ENCODE measurements at regions not wholly inside any gene's neighbourhood (a gene's known extent, or its start where the extent isn't known, plus 50 kb on each side); places are given as distances from the start of the nearest gene placed in this dataset.

- no peak for DNase-seq
- Histone ChIP-seq H3K4me3 (no peak overlapping the region), H3K36me3 (replicated peaks in 1 of 2) (no peaks in the 10 kb centered on the region), H3K27me3 (no peaks in the 10 kb centered on the region), H3K27ac (no peak overlapping the region), H3K4me1 (replicated peaks in 1 of 2) (no peaks in the 10 kb centered on the region), H3K9me3 (replicated peaks in 1 of 3) (no peaks in the 10 kb centered on the region)
- intact Hi-C loops (cut with DNase I): no loop called here
- WGBS, 4 donors: 52 to 66% (median 60%) methylated on average over 1 of the region's 1 CpG
- TF ChIP-seq, protein P1, sequence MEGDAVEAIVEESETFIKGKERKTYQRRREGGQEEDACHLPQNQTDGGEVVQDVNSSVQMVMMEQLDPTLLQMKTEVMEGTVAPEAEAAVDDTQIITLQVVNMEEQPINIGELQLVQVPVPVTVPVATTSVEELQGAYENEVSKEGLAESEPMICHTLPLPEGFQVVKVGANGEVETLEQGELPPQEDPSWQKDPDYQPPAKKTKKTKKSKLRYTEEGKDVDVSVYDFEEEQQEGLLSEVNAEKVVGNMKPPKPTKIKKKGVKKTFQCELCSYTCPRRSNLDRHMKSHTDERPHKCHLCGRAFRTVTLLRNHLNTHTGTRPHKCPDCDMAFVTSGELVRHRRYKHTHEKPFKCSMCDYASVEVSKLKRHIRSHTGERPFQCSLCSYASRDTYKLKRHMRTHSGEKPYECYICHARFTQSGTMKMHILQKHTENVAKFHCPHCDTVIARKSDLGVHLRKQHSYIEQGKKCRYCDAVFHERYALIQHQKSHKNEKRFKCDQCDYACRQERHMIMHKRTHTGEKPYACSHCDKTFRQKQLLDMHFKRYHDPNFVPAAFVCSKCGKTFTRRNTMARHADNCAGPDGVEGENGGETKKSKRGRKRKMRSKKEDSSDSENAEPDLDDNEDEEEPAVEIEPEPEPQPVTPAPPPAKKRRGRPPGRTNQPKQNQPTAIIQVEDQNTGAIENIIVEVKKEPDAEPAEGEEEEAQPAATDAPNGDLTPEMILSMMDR (IDR thresholded peaks at IDR 0.05): no peak
- no peak for TF ChIP-seq POLR2A (IDR thresholded peaks at IDR 0.05)
Observed at GRCh38 chr5:159549046-159549445, 218.8 kb upstream of the IL12B start.

DNA sequence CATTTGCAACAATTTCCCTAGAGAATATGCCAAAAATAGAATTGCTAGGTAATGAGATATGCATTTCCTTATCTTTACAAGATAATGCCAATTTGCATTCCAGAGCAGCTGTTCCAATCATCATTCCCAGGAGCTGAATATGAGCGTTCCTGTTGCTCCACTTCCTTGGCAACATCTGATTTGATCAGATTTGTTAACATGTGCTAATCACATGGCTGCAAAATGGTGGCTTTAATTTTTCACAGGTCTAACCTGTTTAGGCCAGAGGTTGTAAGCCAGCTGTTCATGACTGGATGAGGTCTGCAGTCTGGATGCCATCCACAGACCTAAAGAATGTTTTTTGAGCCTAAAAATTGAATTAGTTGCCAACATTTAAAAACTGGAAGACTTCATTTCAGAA, 220.7 kb upstream of the IL12B start:
- Histone ChIP-seq H3K36me3 (replicated peaks in 1 of 2) (no peaks in the 10 kb centered on the region), H3K4me1 (replicated peaks in 1 of 2) (no peaks in the 10 kb centered on the region), H3K9me3 (replicated peaks in 1 of 3) (no peaks in the 10 kb centered on the region), H3K4me3 (no peak overlapping the region), H3K27me3 (no peaks in the 10 kb centered on the region), H3K27ac (no peak overlapping the region)
- no peak for TF ChIP-seq POLR2A (IDR thresholded peaks at IDR 0.05)
- TF ChIP-seq, protein P1 (IDR thresholded peaks at IDR 0.05): no peak
- no peak for DNase-seq
- 78 to 95% (median 88%) methylated on average over 1 of the region's 1 CpG for WGBS, 4 donors
- intact Hi-C loops (cut with DNase I): no loop called here

DNA sequence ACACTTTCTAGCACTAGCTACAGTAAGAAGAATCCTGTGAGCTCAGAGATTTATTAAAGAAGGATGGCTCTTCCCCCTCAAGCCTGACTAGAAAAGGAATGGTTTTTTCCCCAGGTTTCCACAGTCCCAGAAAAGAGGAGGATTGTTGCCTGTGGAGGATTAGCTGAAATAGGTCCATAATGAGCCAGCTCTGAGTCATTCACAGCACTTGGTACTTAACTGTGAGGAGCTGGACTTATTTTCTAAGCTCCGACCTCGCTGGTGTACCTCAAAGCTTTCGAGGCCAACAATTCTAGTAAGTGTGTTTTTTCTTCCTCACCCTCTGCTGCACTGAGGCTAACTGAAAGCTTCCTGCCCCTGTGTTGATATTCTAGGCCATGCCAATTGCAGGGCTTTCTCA, 222.5 kb upstream of the IL12B start:
- 77 to 98% (median 86%) methylated on average over 3 of the region's 3 CpGs for WGBS, 4 donors
- Histone ChIP-seq H3K4me3 (no peak overlapping the region), H3K27ac (no peak overlapping the region), H3K9me3 (replicated peaks in 1 of 3) (no peaks in the 10 kb centered on the region), H3K4me1 (replicated peaks in 1 of 2) (no peaks in the 10 kb centered on the region), H3K27me3 (no peaks in the 10 kb centered on the region), H3K36me3 (replicated peaks in 1 of 2) (no peaks in the 10 kb centered on the region)
- intact Hi-C loops (cut with DNase I): no loop called here
- DNase-seq: no peak
- TF ChIP-seq, protein P1 (IDR thresholded peaks at IDR 0.05): no peak
- no peak for TF ChIP-seq POLR2A (IDR thresholded peaks at IDR 0.05)

GRCh38 chr5:159553792-159554191, 223.5 kb upstream of the IL12B start:
- intact Hi-C loops (cut with DNase I): no loop called here
- WGBS, 4 donors: 64 to 89% (median 87%) methylated on average over 2 of the region's 2 CpGs
- H3K27ac ChIP-seq: no peak overlapping the region
- H3K4me1 ChIP-seq (replicated peaks in 1 of 2): no peaks in the 10 kb centered on the region
- no peaks in the 10 kb centered on the region for H3K36me3 ChIP-seq (replicated peaks in 1 of 2)
- H3K9me3 ChIP-seq (replicated peaks in 1 of 3): no peaks in the 10 kb centered on the region
- DNase-seq: no peak
- H3K4me3 ChIP-seq: no peak overlapping the region
- no peaks in the 10 kb centered on the region for H3K27me3 ChIP-seq
- TF ChIP-seq POLR2A (IDR thresholded peaks at IDR 0.05): no peak
- TF ChIP-seq, protein P1 (IDR thresholded peaks at IDR 0.05): no peak
